ENCODE measurements at regions not wholly inside any gene's neighbourhood (a gene's known extent, or its start where the extent isn't known, plus 50 kb on each side); places are given as distances from the start of the nearest gene placed in this dataset.

DNA sequence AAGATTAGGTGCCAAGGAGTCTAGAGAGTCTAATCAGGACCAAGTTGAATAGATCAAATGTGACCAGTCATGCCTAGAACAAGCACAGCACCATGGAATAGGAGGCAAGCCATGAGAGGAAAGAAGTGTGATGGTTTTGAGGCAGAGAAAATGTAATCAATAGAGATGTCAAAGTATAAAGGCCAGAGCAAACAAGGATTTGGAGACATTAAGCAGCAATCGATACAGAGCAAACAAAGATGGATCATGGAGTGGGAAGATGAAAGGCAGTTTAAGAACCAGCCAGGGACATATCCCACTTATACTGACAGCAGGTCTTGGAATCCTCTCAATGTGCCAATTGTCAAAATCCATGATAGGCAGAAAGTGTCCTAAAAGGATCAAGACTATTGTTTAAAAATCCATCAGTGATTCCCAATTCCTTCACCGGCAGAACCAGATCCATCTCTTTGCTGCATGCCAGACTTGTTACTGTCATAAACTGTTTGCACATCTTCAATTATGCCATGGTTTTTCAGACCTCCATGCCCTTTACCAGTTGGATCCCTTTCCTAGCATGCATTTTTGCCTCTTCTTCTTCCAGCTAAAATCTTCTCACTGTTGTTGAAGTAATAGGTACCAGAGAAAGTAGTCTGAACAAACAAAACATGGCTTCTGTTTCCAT lies 520.7 kb upstream of the ARX start:
- TF ChIP-seq EP300 (IDR thresholded peaks at IDR 0.05), result no peak
- TF ChIP-seq, protein P1, sequence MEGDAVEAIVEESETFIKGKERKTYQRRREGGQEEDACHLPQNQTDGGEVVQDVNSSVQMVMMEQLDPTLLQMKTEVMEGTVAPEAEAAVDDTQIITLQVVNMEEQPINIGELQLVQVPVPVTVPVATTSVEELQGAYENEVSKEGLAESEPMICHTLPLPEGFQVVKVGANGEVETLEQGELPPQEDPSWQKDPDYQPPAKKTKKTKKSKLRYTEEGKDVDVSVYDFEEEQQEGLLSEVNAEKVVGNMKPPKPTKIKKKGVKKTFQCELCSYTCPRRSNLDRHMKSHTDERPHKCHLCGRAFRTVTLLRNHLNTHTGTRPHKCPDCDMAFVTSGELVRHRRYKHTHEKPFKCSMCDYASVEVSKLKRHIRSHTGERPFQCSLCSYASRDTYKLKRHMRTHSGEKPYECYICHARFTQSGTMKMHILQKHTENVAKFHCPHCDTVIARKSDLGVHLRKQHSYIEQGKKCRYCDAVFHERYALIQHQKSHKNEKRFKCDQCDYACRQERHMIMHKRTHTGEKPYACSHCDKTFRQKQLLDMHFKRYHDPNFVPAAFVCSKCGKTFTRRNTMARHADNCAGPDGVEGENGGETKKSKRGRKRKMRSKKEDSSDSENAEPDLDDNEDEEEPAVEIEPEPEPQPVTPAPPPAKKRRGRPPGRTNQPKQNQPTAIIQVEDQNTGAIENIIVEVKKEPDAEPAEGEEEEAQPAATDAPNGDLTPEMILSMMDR (IDR thresholded peaks at IDR 0.05), result no peak
- TF ChIP-seq POLR2AphosphoS5 (IDR thresholded peaks at IDR 0.05), result no peak
- no peak for TF ChIP-seq POLR2A (IDR thresholded peaks at IDR 0.05; ENCODE audit: low read depth)
- DNase-seq (ENCODE audit: extremely low spot score), result no peak
- Histone ChIP-seq H3K9me3 (no peaks in the 10 kb centered on the region), H3K4me3 (no peak overlapping the region), H3K36me3 (no peaks in the 10 kb centered on the region), H3K4me1 (no peaks in the 10 kb centered on the region), H3K27me3 (no peaks in the 10 kb centered on the region), H3K27ac (replicated peaks in 1 of 4) (no peak overlapping the region)
- intact Hi-C loops (cut with DNase I), result no loop called here
- WGBS, result 82% methylated on average over 2 of the region's 2 CpGs

DNA sequence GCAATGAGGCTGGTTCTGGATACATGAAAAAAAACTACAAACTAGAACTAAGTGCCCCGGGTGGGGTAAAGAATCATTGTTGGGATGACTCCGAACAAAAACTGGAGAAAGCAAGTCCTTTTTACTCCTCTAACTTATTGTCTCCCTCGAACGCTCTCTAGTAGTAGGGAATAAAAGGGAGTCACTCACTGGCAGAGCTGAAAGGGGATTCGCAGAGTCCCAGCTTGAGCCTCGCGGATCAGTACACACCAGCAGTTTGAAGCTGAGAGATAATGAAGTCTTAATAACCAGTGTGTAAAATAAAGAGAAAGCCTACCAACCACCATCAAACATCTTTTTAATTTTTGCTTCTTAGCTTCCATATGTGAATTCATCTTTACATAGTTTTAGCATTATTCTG lies 521.9 kb upstream of the ARX start:
- H3K27me3 ChIP-seq, result no peaks in the 10 kb centered on the region
- no peak for DNase-seq (ENCODE audit: extremely low spot score)
- no peaks in the 10 kb centered on the region for H3K4me1 ChIP-seq
- intact Hi-C loops (cut with DNase I), result no loop called here
- H3K36me3 ChIP-seq, result no peaks in the 10 kb centered on the region
- TF ChIP-seq, protein P1 (IDR thresholded peaks at IDR 0.05), result no peak
- no peak for TF ChIP-seq EP300 (IDR thresholded peaks at IDR 0.05)
- no peaks in the 10 kb centered on the region for H3K9me3 ChIP-seq
- no peak overlapping the region for H3K27ac ChIP-seq (replicated peaks in 1 of 4)
- no peak overlapping the region for H3K4me3 ChIP-seq
- WGBS, result 82% methylated on average over 7 of the region's 7 CpGs

DNA sequence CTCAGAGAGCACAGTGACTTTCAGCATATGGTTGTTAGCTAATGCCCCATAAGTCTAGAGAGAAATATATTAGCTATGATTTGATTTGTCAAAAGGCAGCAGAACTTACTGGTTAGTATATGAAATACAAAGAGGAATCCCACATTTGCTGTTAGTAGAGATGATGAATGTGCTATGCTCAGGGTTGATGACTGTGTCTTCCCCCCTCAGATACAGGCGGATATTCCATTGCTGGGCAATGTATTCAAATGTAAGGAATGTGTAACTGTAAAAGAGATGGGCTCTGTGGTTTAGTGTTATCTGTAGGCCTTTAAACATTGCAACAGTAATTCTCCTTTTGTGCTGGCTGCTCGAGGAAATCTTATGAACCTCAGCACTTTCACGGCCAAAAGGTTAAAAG lies 528.9 kb upstream of the ARX start:
- DNase-seq (ENCODE audit: extremely low spot score), result no peak
- H3K27ac ChIP-seq (replicated peaks in 1 of 4), result no peak overlapping the region
- no peaks in the 10 kb centered on the region for H3K36me3 ChIP-seq
- no peak overlapping the region for H3K4me3 ChIP-seq
- TF ChIP-seq POLR2A (IDR thresholded peaks at IDR 0.05; ENCODE audit: low read depth) (no peak), EP300 (IDR thresholded peaks at IDR 0.05) (no peak), POLR2AphosphoS5 (IDR thresholded peaks at IDR 0.05) (no peak)
- TF ChIP-seq, protein P1 (IDR thresholded peaks at IDR 0.05), result no peak
- no peaks in the 10 kb centered on the region for H3K9me3 ChIP-seq
- H3K4me1 ChIP-seq, result no peaks in the 10 kb centered on the region
- no peaks in the 10 kb centered on the region for H3K27me3 ChIP-seq
- 56% methylated on average over 3 of the region's 3 CpGs for WGBS
- intact Hi-C loops (cut with DNase I), result no loop called here

DNA sequence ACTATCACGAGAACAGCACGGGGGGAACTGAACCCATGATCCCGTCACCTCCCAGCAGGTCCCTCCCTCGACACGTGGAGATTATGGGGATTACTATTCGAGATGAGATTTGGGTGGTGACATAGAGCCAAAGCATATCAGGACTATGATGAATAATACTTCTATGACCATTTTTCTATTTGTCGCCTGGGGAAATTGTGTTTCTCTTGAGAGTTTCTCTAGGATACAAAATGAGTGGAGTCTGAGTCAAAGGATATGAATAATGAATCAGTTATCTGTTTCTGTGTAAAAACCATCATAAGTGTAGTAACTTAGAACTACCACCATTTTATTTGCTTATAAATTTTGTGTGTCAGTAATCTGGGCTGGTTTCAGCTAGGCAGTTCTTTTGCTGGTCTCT lies 533.0 kb upstream of the ARX start:
- Histone ChIP-seq H3K9me3 (no peaks in the 10 kb centered on the region), H3K27ac (replicated peaks in 1 of 4) (no peak overlapping the region), H3K27me3 (no peaks in the 10 kb centered on the region), H3K4me3 (no peak overlapping the region), H3K36me3 (no peaks in the 10 kb centered on the region), H3K4me1 (no peaks in the 10 kb centered on the region)
- no peak for TF ChIP-seq POLR2AphosphoS5 (IDR thresholded peaks at IDR 0.05)
- intact Hi-C loops (cut with DNase I), result no loop called here
- WGBS, result 76% methylated on average over 7 of the region's 7 CpGs
- DNase-seq (ENCODE audit: extremely low spot score), result no peak

DNA sequence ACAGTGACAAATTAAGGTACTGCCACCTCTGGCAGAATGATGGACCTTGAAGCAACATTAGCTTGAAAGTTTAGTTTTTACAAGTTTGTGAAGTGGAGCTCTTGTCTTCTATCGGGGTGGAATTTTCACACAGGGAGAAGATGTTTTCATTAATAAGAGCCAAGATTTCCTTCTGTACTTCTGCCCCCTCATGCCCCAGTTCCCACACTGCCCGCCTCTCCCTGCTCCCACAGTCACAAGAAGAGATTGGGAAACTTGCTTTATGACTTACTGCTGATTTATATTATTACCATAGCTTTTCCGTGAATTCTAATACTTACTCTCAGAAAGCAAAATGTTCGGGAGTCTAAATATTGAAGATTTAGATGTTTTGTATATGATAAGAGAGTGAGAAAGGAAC lies 539.8 kb upstream of the ARX start:
- H3K4me1 ChIP-seq, result no peaks in the 10 kb centered on the region
- no peak overlapping the region for H3K4me3 ChIP-seq
- no peaks in the 10 kb centered on the region for H3K27me3 ChIP-seq
- H3K27ac ChIP-seq (replicated peaks in 1 of 4), result no peak overlapping the region
- no peaks in the 10 kb centered on the region for H3K36me3 ChIP-seq
- 71% methylated on average over 4 of the region's 4 CpGs for WGBS
- H3K9me3 ChIP-seq, result no peaks in the 10 kb centered on the region
- TF ChIP-seq, protein P1 (IDR thresholded peaks at IDR 0.05), result no peak
- no peak for TF ChIP-seq POLR2A (IDR thresholded peaks at IDR 0.05; ENCODE audit: low read depth)
- TF ChIP-seq EP300 (IDR thresholded peaks at IDR 0.05), result no peak
- TF ChIP-seq POLR2AphosphoS5 (IDR thresholded peaks at IDR 0.05), result no peak
- no peak for DNase-seq (ENCODE audit: extremely low spot score)
- intact Hi-C loops (cut with DNase I), result no loop called here

Measured in esophagus muscularis mucosa (tissue), 4 donors.